ENCODE measurements at regions not wholly inside any gene's neighbourhood (a gene's known extent, or its start where the extent isn't known, plus 50 kb on each side); places are given as distances from the start of the nearest gene placed in this dataset.
A peak's percentile ranks its signal among the peaks of the same experiment; 100 is the strongest.

GRCh38 chrX:20538974-20539373, 272.3 kb upstream of the RPS6KA3 start:
- no peaks in the 10 kb centered on the region for H3K9me2 ChIP-seq (replicated peaks; ENCODE audit: low read depth, low read length)
- H3K4me2 ChIP-seq (ENCODE audit: low read depth, low read length, poor library complexity, severe bottlenecking) = no peak overlapping the region
- no peaks in the 10 kb centered on the region for H3K79me2 ChIP-seq (ENCODE audit: insufficient read depth, low read length)
- no peaks in the 10 kb centered on the region for H3K4me1 ChIP-seq (ENCODE audit: insufficient read depth, low read length, poor library complexity, severe bottlenecking)
- no peaks in the 10 kb centered on the region for H3F3A ChIP-seq (ENCODE audit: low read depth)
- H3K9me3 ChIP-seq (ENCODE audit: insufficient read depth, low read depth, low read length) = no peaks in the 10 kb centered on the region
- no peaks in the 10 kb centered on the region for H3K27me3 ChIP-seq (ENCODE audit: insufficient read depth, low read length, poor library complexity, severe bottlenecking)
- H3K36me3 ChIP-seq (ENCODE audit: insufficient read depth, low read length) = no peaks in the 10 kb centered on the region
- H3K9ac ChIP-seq (ENCODE audit: low read depth, low read length, poor library complexity, severe bottlenecking) = no peak overlapping the region
- TF ChIP-seq EZH2phosphoT487 (IDR thresholded peaks at IDR 0.05; ENCODE audit: borderline replicate concordance) (no peak), CTCF (conservative IDR thresholded peaks at IDR 0.05; ENCODE audit: low read length) (no peak)
- H3K4me3 ChIP-seq (ENCODE audit: low read length, poor library complexity, severe bottlenecking) = no peak overlapping the region
- no peak overlapping the region for H2AFZ ChIP-seq (ENCODE audit: low read length)
- H4K20me1 ChIP-seq (ENCODE audit: insufficient read depth, low read length, poor library complexity, severe bottlenecking) = no peaks in the 10 kb centered on the region

GRCh38 chrX:20531667-20532066, 265.0 kb upstream of the RPS6KA3 start:
- H3K4me3 ChIP-seq (ENCODE audit: low read length, poor library complexity, severe bottlenecking) = no peak overlapping the region
- TF ChIP-seq CTCF (conservative IDR thresholded peaks at IDR 0.05; ENCODE audit: low read length) = no peak
- TF ChIP-seq EZH2phosphoT487 (IDR thresholded peaks at IDR 0.05; ENCODE audit: borderline replicate concordance) = no peak
- no peaks in the 10 kb centered on the region for H4K20me1 ChIP-seq (ENCODE audit: insufficient read depth, low read length, poor library complexity, severe bottlenecking)
- H3K9me3 ChIP-seq (ENCODE audit: insufficient read depth, low read depth, low read length) = no peaks in the 10 kb centered on the region
- no peak overlapping the region for H3K4me2 ChIP-seq (ENCODE audit: low read depth, low read length, poor library complexity, severe bottlenecking)
- no peak overlapping the region for H3K9ac ChIP-seq (ENCODE audit: low read depth, low read length, poor library complexity, severe bottlenecking)
- H3K4me1 ChIP-seq (ENCODE audit: insufficient read depth, low read length, poor library complexity, severe bottlenecking) = peaks cover 4% of the 10 kb centered on the region
- H2AFZ ChIP-seq (ENCODE audit: low read length) = no peak overlapping the region
- no peaks in the 10 kb centered on the region for H3K79me2 ChIP-seq (ENCODE audit: insufficient read depth, low read length)
- H3K9me2 ChIP-seq (replicated peaks; ENCODE audit: low read depth, low read length) = no peaks in the 10 kb centered on the region
- H3K27me3 ChIP-seq (ENCODE audit: insufficient read depth, low read length, poor library complexity, severe bottlenecking) = no peaks in the 10 kb centered on the region
- H3F3A ChIP-seq (ENCODE audit: low read depth) = no peaks in the 10 kb centered on the region
- H3K36me3 ChIP-seq (ENCODE audit: insufficient read depth, low read length) = no peaks in the 10 kb centered on the region

DNA sequence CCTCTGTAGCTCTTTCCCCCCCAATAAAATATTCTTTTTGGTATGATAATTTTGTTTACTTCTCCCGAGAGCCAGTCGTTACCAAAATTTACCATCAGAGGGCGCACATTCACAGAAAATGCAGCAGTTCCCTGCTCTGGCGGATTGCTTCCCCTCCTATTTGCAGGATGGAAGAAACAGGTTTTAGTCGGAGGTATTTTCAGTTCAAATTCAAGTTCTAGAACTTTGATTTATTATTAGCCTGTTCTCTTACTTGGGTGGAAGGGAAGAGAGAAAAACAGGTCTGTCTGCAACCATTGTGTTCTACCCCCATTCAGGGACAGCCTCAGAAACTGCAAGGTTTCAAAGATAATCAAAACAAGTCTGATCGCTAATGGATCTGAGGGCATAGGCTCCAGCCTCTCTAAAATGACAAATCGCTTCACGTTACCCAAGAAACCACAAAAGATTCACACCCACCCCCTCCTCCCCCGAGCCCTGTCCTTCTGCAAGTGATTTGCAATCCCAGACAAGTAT, 263.8 kb upstream of the RPS6KA3 start:
- Histone ChIP-seq H3K27me3 (ENCODE audit: insufficient read depth, low read length, poor library complexity, severe bottlenecking) (no peaks in the 10 kb centered on the region), H3K36me3 (ENCODE audit: insufficient read depth, low read length) (no peaks in the 10 kb centered on the region), H3K9me2 (replicated peaks; ENCODE audit: low read depth, low read length) (no peaks in the 10 kb centered on the region), H2AFZ (ENCODE audit: low read length) (0 out of 2 replicates have a peak overlapping the region, but pooled peaks have one; percentile 43), H3K9me3 (ENCODE audit: insufficient read depth, low read depth, low read length) (no peaks in the 10 kb centered on the region), H3K4me2 (ENCODE audit: low read depth, low read length, poor library complexity, severe bottlenecking) (peak overlapping the region; percentile 20), H3K79me2 (ENCODE audit: insufficient read depth, low read length) (no peaks in the 10 kb centered on the region), H4K20me1 (ENCODE audit: insufficient read depth, low read length, poor library complexity, severe bottlenecking) (no peaks in the 10 kb centered on the region), H3F3A (ENCODE audit: low read depth) (no peaks in the 10 kb centered on the region), H3K9ac (ENCODE audit: low read depth, low read length, poor library complexity, severe bottlenecking) (no peak overlapping the region), H3K4me1 (ENCODE audit: insufficient read depth, low read length, poor library complexity, severe bottlenecking) (peaks cover 4% of the 10 kb centered on the region), H3K4me3 (ENCODE audit: low read length, poor library complexity, severe bottlenecking) (no peak overlapping the region)
- TF ChIP-seq CTCF (conservative IDR thresholded peaks at IDR 0.05; ENCODE audit: low read length) (peak; percentile 71), EZH2phosphoT487 (IDR thresholded peaks at IDR 0.05; ENCODE audit: borderline replicate concordance) (no peak)
